Erythroblast (primary cell): ENCODE measurements at regions not wholly inside any gene's neighbourhood (a gene's known extent, or its start where the extent isn't known, plus 50 kb on each side); places are given as distances from the start of the nearest gene placed in this dataset.
A peak's percentile ranks its signal among the peaks of the same experiment; 100 is the strongest.

Experiments
- GATA1 ChIP-seq: IDR thresholded peaks from 2 replicates; pipeline ENCODE4 v1.6.1; 2011; ENCODE audit warnings: low read depth, mild to moderate bottlenecking, control low read depth, low read length, moderate library complexity
- POLR2A ChIP-seq: IDR thresholded peaks from 2 replicates; pipeline ENCODE4 v1.6.1; 2011; ENCODE audit warnings: mild to moderate bottlenecking, low read length

- TF ChIP-seq POLR2A (peak; percentile 89), GATA1 (no peak)
These were observed 68.3 kb upstream of the CHD2 start for GRCh38 chr15:92831655-92832328.
